Endothelial cell of umbilical vein (primary cell): ENCODE measurements at regions not wholly inside any gene's neighbourhood (a gene's known extent, or its start where the extent isn't known, plus 50 kb on each side); places are given as distances from the start of the nearest gene placed in this dataset.

ENCODE experiments used
- BruUV-seq: library from RNA; stranded (reverse); fragments of 400-500 nt; replicated peaks from 2 replicates; lab custom pipeline; 2021; lab: Mats Ljungman, UMichigan
- CTCF ChIA-PET: fragments of 300-600, 350-600 bp; sonication (Branson Sonifier 250); formaldehyde crosslinking; loops from one replicate; lab custom pipeline; 2021; ENCODE audit warnings: antibody characterized with exemption, inconsistent platforms; lab: Charles Lee
- POLR2A ChIA-PET: fragments of 300-600, 350-600 bp; sonication (Branson Sonifier 250); formaldehyde crosslinking; loops from one replicate; lab custom pipeline; 2021; ENCODE audit warnings: antibody characterized with exemption, inconsistent platforms; lab: Charles Lee
- DNase-seq: peaks from one replicate; pipeline ENCODE4 v3.0.0-alpha.2; 2011; ENCODE audit warnings: low read depth, low spot score
- FAIRE-seq: peaks from 2 replicates; lab custom pipeline; 2011; peaks lifted over from hg19 to GRCh38; lab: Jason Lieb, UNC
- H2AFZ ChIP-seq: 2 replicates; pipeline ENCODE4 v1.6.0; 2012; ENCODE audit warnings: low read depth, low read length, control low read depth, inconsistent platforms
- H3K27ac ChIP-seq: 2 replicates; pipeline ENCODE4 v1.5.1; 2011; ENCODE audit warnings: low read depth, mild to moderate bottlenecking, control low read depth, low read length, moderate library complexity; ENCODE audit not compliant: insufficient read depth
- H3K27me3 ChIP-seq, 2 experiments: 2 replicates each; pipeline versions ENCODE4 v1.6.0 to v1.6.1; 2011; ENCODE audit warnings: low read length in 2 of 2, mixed read lengths in 1 of 2; ENCODE audit not compliant: control insufficient read depth in 2 of 2, insufficient read depth in 2 of 2
- H3K36me3 ChIP-seq, 2 experiments: 2 replicates in 1 of 2; 3 replicates in 1 of 2; pipeline ENCODE4 v1.5.1; 2011; ENCODE audit warnings: low read length in 2 of 2, mild to moderate bottlenecking in 1 of 2, moderate library complexity in 1 of 2; ENCODE audit not compliant: control insufficient read depth in 2 of 2, insufficient read depth in 2 of 2; ENCODE audit errors: extremely low read depth in 1 of 2
- H3K4me1 ChIP-seq: 3 replicates; pipeline ENCODE4 v1.5.1; 2011; ENCODE audit warnings: mild to moderate bottlenecking, low read length; ENCODE audit not compliant: control insufficient read depth, insufficient read depth; ENCODE audit errors: extremely low read depth
- H3K4me2 ChIP-seq: 2 replicates; pipeline ENCODE4 v1.6.1; 2011; ENCODE audit warnings: low read length, control low read depth, mixed read lengths; ENCODE audit not compliant: insufficient read depth
- H3K4me3 ChIP-seq, 3 experiments: fragments of 200-600 bp in 1 of 3; sonication (generic), shearing (Covaris generic) in 1 of 3; replicated peaks in 1 of 3; 2 replicates each; pipeline ENCODE4 v1.5.1; 2011 to 2016; ENCODE audit warnings: control low read depth in 3 of 3, low read length in 3 of 3, mild to moderate bottlenecking in 2 of 3, inconsistent platforms in 1 of 3, low read depth in 1 of 3, moderate library complexity in 1 of 3; ENCODE audit not compliant: insufficient read depth in 1 of 3
- H3K79me2 ChIP-seq: 2 replicates; pipeline ENCODE4 v1.6.0; 2012; ENCODE audit warnings: low read length, inconsistent platforms; ENCODE audit not compliant: control insufficient read depth, insufficient read depth
- H3K9ac ChIP-seq: replicated peaks from 2 replicates; pipeline ENCODE3; 2011; ENCODE audit warnings: low read length, control low read depth; ENCODE audit not compliant: insufficient read depth; ENCODE audit errors: extremely low read depth
- H3K9me1 ChIP-seq: replicated peaks from 3 replicates; pipeline ENCODE4 v1.6.0; 2011; ENCODE audit warnings: mild to moderate bottlenecking, low read length; ENCODE audit not compliant: control insufficient read depth, insufficient read depth; ENCODE audit errors: extremely low read depth
- H3K9me3 ChIP-seq: replicated peaks from 2 replicates; pipeline ENCODE4 v1.5.1; 2012; ENCODE audit warnings: low read length, inconsistent platforms; ENCODE audit not compliant: control insufficient read depth, insufficient read depth
- H4K20me1 ChIP-seq: replicated peaks from 2 replicates; pipeline ENCODE3; 2011; ENCODE audit warnings: mild to moderate bottlenecking, low read length; ENCODE audit not compliant: control insufficient read depth, insufficient read depth; ENCODE audit errors: extremely low read depth
- EZH2 ChIP-seq: IDR thresholded peaks from 2 replicates; pipeline ENCODE4 v1.6.1; 2012; ENCODE audit warnings: borderline replicate concordance, low read depth, mild to moderate bottlenecking, moderate library complexity, low read length, inconsistent platforms; ENCODE audit not compliant: severe bottlenecking
- GATA2 ChIP-seq: IDR thresholded peaks from 2 replicates; pipeline ENCODE4 v1.7.0; 2011; ENCODE audit warnings: low read depth, mild to moderate bottlenecking, moderate library complexity, mixed read lengths, low read length; ENCODE audit not compliant: insufficient read length, insufficient read depth
- JUN ChIP-seq: IDR thresholded peaks from 2 replicates; pipeline ENCODE4 v1.6.1; 2011; ENCODE audit warnings: borderline replicate concordance, low read depth; ENCODE audit not compliant: insufficient read length, insufficient read depth
- POLR2A ChIP-seq: IDR thresholded peaks from 2 replicates; pipeline ENCODE4 v1.6.1; 2012; ENCODE audit warnings: low read depth, mild to moderate bottlenecking, control low read depth, low read length
- POLR2AphosphoS5 ChIP-seq: IDR thresholded peaks from 2 replicates; pipeline ENCODE4 v1.6.1; 2012; ENCODE audit warnings: low read depth, mild to moderate bottlenecking, control low read depth, low read length, moderate library complexity; ENCODE audit not compliant: insufficient read depth
- dilution Hi-C: fragments of 300-500 bp; cut with MboI; formaldehyde crosslinking; loops from one replicate; pipeline ENCODE4 v1.15.0; 2019; ENCODE audit warnings: low sequenced_read_pairs; ENCODE audit not compliant: extremely low pct_ligation_motif_present
- intact Hi-C: fragments of 100-400 bp; cut with micrococcal nuclease; formaldehyde crosslinking; loops from one replicate; pipeline ENCODE4 v1.10.0; 2022
- TF ChIP-seq, protein P1 (sequence below): IDR thresholded peaks from 2 replicates; pipeline ENCODE4 v1.6.1; 2011; ENCODE audit not compliant: insufficient read depth, insufficient read length
- TF ChIP-seq, protein P2 (sequence below), 2 donors: IDR thresholded peaks; 1 replicate in 1 of 2; 2 replicates in 1 of 2; pipeline ENCODE4 v1.5.1; 2011; ENCODE audit warnings: low read length in 2 of 2, mild to moderate bottlenecking in 2 of 2, moderate library complexity in 2 of 2, control low read depth in 1 of 2, inconsistent platforms in 1 of 2, low read depth in 1 of 2; ENCODE audit not compliant: insufficient read depth in 1 of 2; ENCODE audit errors: extremely low read depth in 1 of 2

DNA sequence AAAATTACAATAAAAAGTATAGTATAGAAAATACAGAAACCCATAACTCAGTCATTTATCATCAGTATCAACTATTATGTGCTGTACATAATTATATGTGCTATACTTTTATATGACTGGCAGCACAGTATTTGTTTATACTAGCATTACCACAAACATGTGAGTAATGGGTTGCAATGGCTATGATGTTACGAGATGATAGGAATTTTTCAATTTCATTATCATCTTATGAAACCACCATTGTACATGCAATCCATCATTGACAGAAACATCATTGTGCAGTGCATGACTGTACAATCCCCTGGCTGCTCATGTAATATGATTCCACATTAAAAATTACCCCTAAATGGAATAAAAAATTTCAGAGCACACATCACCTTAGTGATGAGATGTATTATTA is 55.7 kb upstream of the TMEM229A start:
- intact Hi-C loops (loop anchor here (5.0 kb wide), 2 partner anchors 286 to 694 kb away; no protein-coding TSS in a partner anchor), dilution Hi-C loops (no loop called here)
- H3K4me3 ChIP-seq, result no peak overlapping the region
- no peak for FAIRE-seq
- ChIA-PET CTCF (interaction anchor here (0.9 to 1.5 kb wide), 3 partner anchors 12 to 677 kb away, joined by 3 to 4 read pairs (median 3); partner anchors contain the start of gene GPR37), POLR2A (no interaction called here)
- BruUV-seq, result no TSS peak
- no peak overlapping the region for H2AFZ ChIP-seq
- no peak for DNase-seq
- no peaks in the 10 kb centered on the region for H3K27me3 ChIP-seq
- no peaks in the 10 kb centered on the region for H4K20me1 ChIP-seq
- H3K4me1 ChIP-seq, result peaks cover 21% of the 10 kb centered on the region
- no peaks in the 10 kb centered on the region for H3K9me1 ChIP-seq
- no peaks in the 10 kb centered on the region for H3K79me2 ChIP-seq
- H3K9me3 ChIP-seq, result no peaks in the 10 kb centered on the region
- no peak overlapping the region for H3K27ac ChIP-seq
- H3K36me3 ChIP-seq, result no peaks in the 10 kb centered on the region
- no peak overlapping the region for H3K9ac ChIP-seq
- no peak overlapping the region for H3K4me2 ChIP-seq
- TF ChIP-seq GATA2 (no peak), EZH2 (no peak), POLR2A (no peak), JUN (no peak)
- TF ChIP-seq, protein P1, sequence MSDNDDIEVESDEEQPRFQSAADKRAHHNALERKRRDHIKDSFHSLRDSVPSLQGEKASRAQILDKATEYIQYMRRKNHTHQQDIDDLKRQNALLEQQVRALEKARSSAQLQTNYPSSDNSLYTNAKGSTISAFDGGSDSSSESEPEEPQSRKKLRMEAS, result no peak

DNA sequence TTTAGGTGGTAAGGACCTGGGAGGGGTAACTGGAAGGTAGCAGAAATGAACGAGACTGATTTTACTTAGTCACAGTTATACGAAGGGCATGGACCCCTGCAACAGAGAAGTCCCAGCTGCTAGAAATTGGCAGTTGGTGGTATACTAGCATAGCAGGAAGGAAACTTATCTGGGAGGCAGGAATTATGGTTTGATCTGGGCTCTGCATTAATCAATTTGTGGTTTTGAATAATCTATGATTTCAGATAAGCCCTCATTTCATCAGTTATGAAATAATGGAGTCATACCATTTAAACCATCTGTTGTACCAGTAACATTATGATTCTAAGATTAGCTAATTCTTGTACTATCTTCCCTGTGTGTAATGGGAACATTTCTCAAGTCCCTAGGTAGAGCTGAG is 54.0 kb upstream of the TMEM229A start:
- Histone ChIP-seq H2AFZ (no peak overlapping the region), H3K9ac (no peak overlapping the region), H3K4me3 (no peak overlapping the region), H3K79me2 (no peaks in the 10 kb centered on the region), H3K9me1 (no peaks in the 10 kb centered on the region), H3K9me3 (no peaks in the 10 kb centered on the region), H3K4me2 (no peak overlapping the region), H3K27me3 (no peaks in the 10 kb centered on the region), H3K27ac (no peak overlapping the region), H3K36me3 (no peaks in the 10 kb centered on the region), H3K4me1 (peaks cover 23% of the 10 kb centered on the region), H4K20me1 (no peaks in the 10 kb centered on the region)
- BruUV-seq, result no TSS peak
- dilution Hi-C loops, result no loop called here
- ChIA-PET CTCF (interaction anchor here (3.7 kb wide), 1 partner anchor 14 kb away, joined by 39 read pairs; no protein-coding TSS in a partner anchor), POLR2A (no interaction called here)
- FAIRE-seq (no peak), DNase-seq (no peak)
- TF ChIP-seq POLR2AphosphoS5 (no peak), GATA2 (peak; percentile 48), JUN (no peak), EZH2 (no peak)
- TF ChIP-seq, protein P2, sequence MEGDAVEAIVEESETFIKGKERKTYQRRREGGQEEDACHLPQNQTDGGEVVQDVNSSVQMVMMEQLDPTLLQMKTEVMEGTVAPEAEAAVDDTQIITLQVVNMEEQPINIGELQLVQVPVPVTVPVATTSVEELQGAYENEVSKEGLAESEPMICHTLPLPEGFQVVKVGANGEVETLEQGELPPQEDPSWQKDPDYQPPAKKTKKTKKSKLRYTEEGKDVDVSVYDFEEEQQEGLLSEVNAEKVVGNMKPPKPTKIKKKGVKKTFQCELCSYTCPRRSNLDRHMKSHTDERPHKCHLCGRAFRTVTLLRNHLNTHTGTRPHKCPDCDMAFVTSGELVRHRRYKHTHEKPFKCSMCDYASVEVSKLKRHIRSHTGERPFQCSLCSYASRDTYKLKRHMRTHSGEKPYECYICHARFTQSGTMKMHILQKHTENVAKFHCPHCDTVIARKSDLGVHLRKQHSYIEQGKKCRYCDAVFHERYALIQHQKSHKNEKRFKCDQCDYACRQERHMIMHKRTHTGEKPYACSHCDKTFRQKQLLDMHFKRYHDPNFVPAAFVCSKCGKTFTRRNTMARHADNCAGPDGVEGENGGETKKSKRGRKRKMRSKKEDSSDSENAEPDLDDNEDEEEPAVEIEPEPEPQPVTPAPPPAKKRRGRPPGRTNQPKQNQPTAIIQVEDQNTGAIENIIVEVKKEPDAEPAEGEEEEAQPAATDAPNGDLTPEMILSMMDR (IDR thresholded peaks at IDR 0.05; ENCODE audit: extremely low read depth in 1 of 2, insufficient read depth in 1 of 2, low read depth in 1 of 2, low read length in 2 of 2), result no peak
- intact Hi-C loops, result loop anchor here (5.0 kb wide), 2 partner anchors 285 to 695 kb away; no protein-coding TSS in a partner anchor
